Activated CD8-positive, alpha-beta T cell treated with anti-CD3 and anti-CD28 coated beads for 36 hours (primary cell): ENCODE measurements at regions not wholly inside any gene's neighbourhood (a gene's known extent, or its start where the extent isn't known, plus 50 kb on each side); places are given as distances from the start of the nearest gene placed in this dataset.

Experiments used
- ATAC-seq: fragments of 200-7000 bp; cut with Tn5 transposase; one replicate; pipeline ENCODE4 v1.10.0; 2021; ENCODE audit warnings: mild to moderate bottlenecking, moderate library complexity
- CTCF ChIA-PET: fragments of 350-600 bp; sonication (Branson Sonifier 250); formaldehyde crosslinking; loops from one replicate; lab custom pipeline; 2021; ENCODE audit warnings: antibody characterized with exemption; lab: Charles Lee
- POLR2A ChIA-PET: fragments of 350-600 bp; sonication (Branson Sonifier 250); formaldehyde crosslinking; loops from one replicate; lab custom pipeline; 2021; ENCODE audit warnings: antibody characterized with exemption; lab: Charles Lee
- DNase-seq: peaks from one replicate; pipeline ENCODE4 v3.0.0-alpha.2; 2020
- H3K27ac Mint-ChIP-seq: one replicate; pipeline ENCODE4 v1.8.0; 2021; ENCODE audit warnings: mild to moderate bottlenecking, mixed read lengths
- H3K27me3 Mint-ChIP-seq: one replicate; pipeline ENCODE4 v1.8.0; 2021; ENCODE audit warnings: mixed read lengths
- H3K36me3 Mint-ChIP-seq: one replicate; pipeline ENCODE4 v1.8.0; 2021; ENCODE audit warnings: low read depth, mixed read lengths
- H3K4me1 Mint-ChIP-seq: one replicate; pipeline ENCODE4 v1.8.0; 2021; ENCODE audit warnings: low read depth, mixed read lengths
- H3K4me3 Mint-ChIP-seq: one replicate; pipeline ENCODE4 v1.8.0; 2021; ENCODE audit warnings: mild to moderate bottlenecking, moderate library complexity, mixed read lengths
- H3K9me3 Mint-ChIP-seq: one replicate; pipeline ENCODE4 v1.8.0; 2021; ENCODE audit warnings: mixed read lengths
- CTCF ChIP-seq: fragments of 200-600 bp; IDR thresholded peaks from one replicate; pipeline ENCODE4 v1.8.0; 2022; ENCODE audit warnings: antibody characterized with exemption, mild to moderate bottlenecking
- intact Hi-C: fragments of 100-400 bp; cut with micrococcal nuclease; formaldehyde crosslinking; loops from one replicate; pipeline ENCODE4 v1.10.0; 2022

DNA sequence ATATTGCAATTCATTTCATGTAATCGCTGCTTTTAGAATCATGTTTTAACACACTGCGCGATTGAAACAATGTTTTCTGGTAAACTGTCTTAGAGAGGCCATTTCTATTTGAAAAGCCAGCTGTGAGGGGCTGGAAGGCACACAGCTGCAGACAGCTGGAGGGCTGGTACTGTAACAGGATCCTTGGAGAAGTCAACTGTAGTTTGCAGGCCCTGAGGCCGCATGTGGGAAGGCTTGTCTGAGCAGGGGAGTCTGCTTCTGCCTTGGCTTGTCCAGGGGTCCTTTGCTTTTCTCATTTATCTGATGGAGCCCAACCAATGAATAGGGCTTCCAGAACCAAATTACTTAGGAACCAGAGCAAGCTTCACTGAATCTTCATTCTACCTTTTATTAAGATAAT lies 313.5 kb downstream of the BLID start:
- Mint-ChIP-seq H3K4me3 (no peak overlapping the region), H3K4me1 (no peaks in the 10 kb centered on the region), H3K36me3 (no peaks in the 10 kb centered on the region), H3K27me3 (no peaks in the 10 kb centered on the region), H3K9me3 (peaks cover 2% of the 10 kb centered on the region), H3K27ac (no peak overlapping the region)
- ATAC-seq (no peak), DNase-seq (no peak)
- no peak for TF ChIP-seq CTCF
- CTCF ChIA-PET = no interaction called here
- intact Hi-C loops = no loop called here
- POLR2A ChIA-PET = no interaction called here

- Mint-ChIP-seq H3K27ac (no peak overlapping the region), H3K9me3 (peaks cover 2% of the 10 kb centered on the region), H3K4me1 (no peaks in the 10 kb centered on the region), H3K27me3 (no peaks in the 10 kb centered on the region), H3K36me3 (no peaks in the 10 kb centered on the region), H3K4me3 (no peak overlapping the region)
- DNase-seq (no peak), ATAC-seq (no peak)
- intact Hi-C loops = no loop called here
- POLR2A ChIA-PET = no interaction called here
- CTCF ChIA-PET = no interaction called here
- TF ChIP-seq CTCF = no peak
Measured at GRCh38 chr11:121801781-121802180, 314.2 kb downstream of the BLID start.

- TF ChIP-seq CTCF = no peak
- CTCF ChIA-PET = no interaction called here
- DNase-seq = no peak
Measured at GRCh38 chr11:121801394-121801748, 314.6 kb downstream of the BLID start.

DNA sequence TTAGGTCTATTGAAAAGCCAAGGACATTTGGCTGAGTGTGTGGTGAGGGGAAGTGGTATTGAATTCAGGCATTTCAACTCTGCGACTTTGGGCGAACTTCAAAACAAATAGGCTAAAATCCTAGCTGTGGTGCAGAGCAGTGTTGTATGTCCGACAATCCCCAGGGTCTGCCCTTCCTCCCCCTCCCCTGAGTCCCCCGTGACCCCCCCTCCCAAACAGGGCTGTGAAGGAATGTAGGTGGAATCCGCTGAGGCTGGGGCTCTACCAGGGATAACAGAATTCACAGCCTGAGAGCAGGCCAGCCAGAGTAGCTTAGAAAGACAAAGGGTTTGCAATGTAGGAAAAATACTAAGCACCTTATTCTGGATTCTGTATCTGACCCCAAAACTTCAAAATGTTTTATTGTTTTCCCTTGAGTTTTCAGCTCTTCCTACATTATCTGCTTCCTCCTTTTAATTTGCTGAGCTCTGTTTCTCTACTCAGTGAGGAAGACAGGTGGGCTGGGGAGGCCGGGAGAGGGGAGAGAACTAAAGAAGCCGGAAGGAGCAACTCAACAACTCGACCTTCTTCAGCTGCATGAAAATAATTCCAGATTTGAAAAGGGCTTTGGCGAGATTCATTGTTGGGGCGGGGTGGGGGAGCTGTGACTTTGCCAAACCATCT lies 315.2 kb downstream of the BLID start:
- ATAC-seq (no peak), DNase-seq (no peak)
- Mint-ChIP-seq H3K27me3 (no peaks in the 10 kb centered on the region), H3K9me3 (peaks cover 2% of the 10 kb centered on the region), H3K27ac (no peak overlapping the region), H3K4me1 (no peaks in the 10 kb centered on the region), H3K4me3 (no peak overlapping the region), H3K36me3 (no peaks in the 10 kb centered on the region)
- intact Hi-C loops = no loop called here
- POLR2A ChIA-PET = interaction anchor here (0.7 to 1.0 kb wide), 2 partner anchors 8 to 353 kb away, joined by 3 read pairs; no protein-coding TSS in a partner anchor
- CTCF ChIA-PET = no interaction called here
- TF ChIP-seq CTCF = no peak

More at GRCh38 chr11:121801394-121801748, 314.6 kb downstream of the BLID start:
- H3K4me3 Mint-ChIP-seq = no peak overlapping the region
- H3K36me3 Mint-ChIP-seq = no peaks in the 10 kb centered on the region
- no peaks in the 10 kb centered on the region for H3K4me1 Mint-ChIP-seq
- no peaks in the 10 kb centered on the region for H3K27me3 Mint-ChIP-seq
- intact Hi-C loops = no loop called here
- ATAC-seq = no peak
- peaks cover 2% of the 10 kb centered on the region for H3K9me3 Mint-ChIP-seq
- H3K27ac Mint-ChIP-seq = no peak overlapping the region
- POLR2A ChIA-PET = interaction anchor here (0.7 kb wide), 1 partner anchor 352 kb away, joined by 3 read pairs; no protein-coding TSS in a partner anchor

DNA sequence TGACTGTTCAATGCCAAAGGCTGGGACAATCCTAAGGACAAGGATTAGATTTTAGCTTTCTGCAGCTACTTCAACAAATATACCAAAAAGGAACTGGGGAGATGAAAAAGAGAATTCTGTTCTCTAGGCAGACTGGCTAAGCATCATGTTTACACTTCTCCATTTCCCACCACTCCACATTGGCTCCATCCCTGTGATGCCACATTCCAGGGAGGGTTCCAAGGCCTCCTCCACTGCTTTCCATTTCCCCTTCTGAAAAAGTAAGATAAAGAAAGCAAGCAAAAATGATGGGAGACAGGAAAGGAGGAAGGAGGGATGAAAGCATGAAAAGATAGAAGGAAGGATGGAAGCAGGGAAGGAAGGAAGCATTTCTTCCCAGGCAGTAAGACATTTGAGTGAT lies 315.8 kb downstream of the BLID start:
- Mint-ChIP-seq H3K4me3 (no peak overlapping the region), H3K4me1 (no peaks in the 10 kb centered on the region)
- intact Hi-C loops = no loop called here

More for the DNA sequence above, 315.8 kb downstream of the BLID start:
- no peaks in the 10 kb centered on the region for H3K36me3 Mint-ChIP-seq
- ATAC-seq (no peak), DNase-seq (no peak)
- no peaks in the 10 kb centered on the region for H3K27me3 Mint-ChIP-seq
- POLR2A ChIA-PET = interaction anchor here (1.0 kb wide), 1 partner anchor 9 kb away, joined by 3 read pairs; no protein-coding TSS in a partner anchor
- CTCF ChIA-PET = no interaction called here
- H3K9me3 Mint-ChIP-seq = peaks cover 2% of the 10 kb centered on the region
- no peak for TF ChIP-seq CTCF
- no peak overlapping the region for H3K27ac Mint-ChIP-seq
